ENCODE measurements at regions not wholly inside any gene's neighbourhood (a gene's known extent, or its start where the extent isn't known, plus 50 kb on each side); places are given as distances from the start of the nearest gene placed in this dataset.

GRCh38 chr22:27378311-27378800 is 423.2 kb downstream of the MN1 start:
- DNase-seq = no peak

GRCh38 chr22:27378995-27379394 is 422.6 kb downstream of the MN1 start:
- no peak for DNase-seq

- no peak for DNase-seq
Measured at GRCh38 chr22:27380855-27381254, 420.7 kb downstream of the MN1 start.

- DNase-seq = no peak
Measured at GRCh38 chr22:27381552-27381951, 420.0 kb downstream of the MN1 start.

GRCh38 chr22:27381960-27382742 is 419.4 kb downstream of the MN1 start:
- DNase-seq = no peak

- DNase-seq = no peak
Measured at GRCh38 chr22:27382947-27383346, 418.6 kb downstream of the MN1 start.

- DNase-seq = no peak
Measured at GRCh38 chr22:27383896-27384295, 417.7 kb downstream of the MN1 start.

GRCh38 chr22:27385261-27385998 is 416.1 kb downstream of the MN1 start:
- DNase-seq = no peak

- DNase-seq = no peak
Measured at GRCh38 chr22:27386186-27386585, 415.4 kb downstream of the MN1 start.

GRCh38 chr22:27387561-27387960 is 414.0 kb downstream of the MN1 start:
- DNase-seq = no peak

GRCh38 chr22:27388090-27388600 is 413.4 kb downstream of the MN1 start:
- no peak for DNase-seq

GRCh38 chr22:27389727-27390075 is 411.9 kb downstream of the MN1 start:
- no peak for DNase-seq

GRCh38 chr22:27391092-27391770 is 410.3 kb downstream of the MN1 start:
- DNase-seq = no peak

- DNase-seq = no peak
Measured at GRCh38 chr22:27393371-27393770, 408.2 kb downstream of the MN1 start.

- DNase-seq = no peak
Measured at GRCh38 chr22:27394806-27395404, 406.7 kb downstream of the MN1 start.

GRCh38 chr22:27397036-27397953 is 404.3 kb downstream of the MN1 start:
- no peak for DNase-seq

GRCh38 chr22:27397954-27398342 is 403.6 kb downstream of the MN1 start:
- no peak for DNase-seq

- no peak for DNase-seq
Measured at GRCh38 chr22:27399161-27399560, 402.4 kb downstream of the MN1 start.

- no peak for DNase-seq
Measured at GRCh38 chr22:27400811-27401210, 400.7 kb downstream of the MN1 start.

GRCh38 chr22:27401321-27401720 is 400.2 kb downstream of the MN1 start:
- DNase-seq = no peak

GRCh38 chr22:27404441-27404840 is 397.1 kb downstream of the MN1 start:
- DNase-seq = no peak

Measured in SHP77 (cell line).